Neuronal stem cell (in vitro differentiated cells): ENCODE measurements at regions not wholly inside any gene's neighbourhood (a gene's known extent, or its start where the extent isn't known, plus 50 kb on each side); places are given as distances from the start of the nearest gene placed in this dataset.

Source experiments
- DNase-seq: peaks from one replicate; pipeline ENCODE4 v3.0.0-alpha.2; 2013; ENCODE audit warnings: low spot score
- H2AFZ ChIP-seq: one replicate; pipeline ENCODE4 v1.6.1; 2013; ENCODE audit warnings: mild to moderate bottlenecking, low read length, inconsistent platforms
- H2AK5ac ChIP-seq: 2 replicates; pipeline ENCODE4 v1.6.1; 2013; ENCODE audit warnings: low read depth, mild to moderate bottlenecking, inconsistent platforms, low read length, moderate library complexity, mixed read lengths
- H2BK120ac ChIP-seq: 2 replicates; pipeline ENCODE4 v1.6.1; 2013; ENCODE audit warnings: low read depth, mild to moderate bottlenecking, inconsistent platforms, low read length, moderate library complexity, mixed read lengths
- H2BK12ac ChIP-seq: one replicate; pipeline ENCODE4 v1.6.1; 2013; ENCODE audit warnings: low read length, inconsistent platforms
- H2BK15ac ChIP-seq: 2 replicates; pipeline ENCODE4 v1.6.1; 2013; ENCODE audit warnings: mild to moderate bottlenecking, low read length, inconsistent platforms, mixed read lengths
- H2BK5ac ChIP-seq: one replicate; pipeline ENCODE4 v1.6.1; 2013; ENCODE audit warnings: inconsistent platforms, mild to moderate bottlenecking, low read length, moderate library complexity
- H3K14ac ChIP-seq: one replicate; pipeline ENCODE4 v1.6.1; 2013; ENCODE audit warnings: low read length, inconsistent platforms
- H3K18ac ChIP-seq: 2 replicates; pipeline ENCODE4 v1.6.1; 2013; ENCODE audit warnings: low read length, inconsistent platforms
- H3K23ac ChIP-seq: 2 replicates; pipeline ENCODE4 v1.6.1; 2013; ENCODE audit warnings: low read depth, mild to moderate bottlenecking, mixed read lengths, low read length, inconsistent platforms; ENCODE audit not compliant: poor library complexity
- H3K27ac ChIP-seq: replicated peaks from 3 replicates; pipeline ENCODE4 v1.5.1; 2013; ENCODE audit warnings: low read length, inconsistent platforms
- H3K27me3 ChIP-seq, 3 experiments: 2 replicates each; pipeline ENCODE4 v1.6.1; 2013; ENCODE audit warnings: low read length in 3 of 3, mild to moderate bottlenecking in 2 of 3, inconsistent platforms in 1 of 3, low read depth in 1 of 3, mixed read lengths in 1 of 3, moderate library complexity in 1 of 3; ENCODE audit not compliant: control insufficient read depth in 3 of 3, insufficient read depth in 3 of 3
- H3K36me3 ChIP-seq, 2 donors: replicated peaks in 1 of 2; 2 replicates each; pipeline ENCODE4 v1.6.1; 2013; ENCODE audit warnings: low read length in 2 of 2; ENCODE audit not compliant: control insufficient read depth in 2 of 2, insufficient read depth in 2 of 2
- H3K4ac ChIP-seq: 2 replicates; pipeline ENCODE4 v1.6.1; 2013; ENCODE audit warnings: inconsistent platforms, mild to moderate bottlenecking, low read length, moderate library complexity
- H3K4me1 ChIP-seq, 2 donors: 1 replicate in 1 of 2; 2 replicates in 1 of 2; pipeline ENCODE4 v1.6.1; 2013; ENCODE audit warnings: low read length in 2 of 2, low read depth in 1 of 2; ENCODE audit not compliant: control insufficient read depth in 2 of 2, insufficient read depth in 1 of 2
- H3K4me2 ChIP-seq: one replicate; pipeline ENCODE4 v1.6.1; 2013; ENCODE audit warnings: mild to moderate bottlenecking, low read length, inconsistent platforms; ENCODE audit not compliant: insufficient read depth, poor library complexity, severe bottlenecking
- H3K4me3 ChIP-seq, 2 donors: 2 replicates each; pipeline ENCODE4 v1.5.1; 2013; ENCODE audit warnings: low read length in 2 of 2, mild to moderate bottlenecking in 2 of 2, inconsistent platforms in 1 of 2, moderate library complexity in 1 of 2
- H3K79me1 ChIP-seq: one replicate; pipeline ENCODE4 v1.6.1; 2013; ENCODE audit warnings: low read depth, mild to moderate bottlenecking, inconsistent platforms, low read length, moderate library complexity
- H3K9ac ChIP-seq: one replicate; pipeline ENCODE4 v1.6.1; 2013; ENCODE audit warnings: mild to moderate bottlenecking, low read depth, low read length, inconsistent platforms; ENCODE audit not compliant: poor library complexity
- H3K9me3 ChIP-seq, 2 donors: replicated peaks in 1 of 2; 2 replicates each; pipeline versions ENCODE3 to v1.6.1; 2013; ENCODE audit warnings: low read length in 2 of 2, mild to moderate bottlenecking in 2 of 2, inconsistent platforms in 1 of 2, low read depth in 1 of 2, mixed read lengths in 1 of 2, moderate library complexity in 1 of 2; ENCODE audit not compliant: control insufficient read depth in 2 of 2, insufficient read depth in 1 of 2
- H4K8ac ChIP-seq: one replicate; pipeline ENCODE4 v1.6.1; 2013; ENCODE audit warnings: low read depth, mild to moderate bottlenecking, inconsistent platforms, low read length, moderate library complexity
- H4K91ac ChIP-seq: one replicate; pipeline ENCODE4 v1.6.1; 2013; ENCODE audit warnings: low read length, low read depth, mild to moderate bottlenecking, inconsistent platforms; ENCODE audit not compliant: poor library complexity
- WGBS, 2 donors: extraction: QIAGEN DNeasy Blood & Tissue Kit; methylation state at CpG; one replicate each; pipeline ENCODE4 v1.1.7; 2013; ENCODE audit warnings: missing lambda C conversion rate in 2 of 2, mixed read lengths in 1 of 2; ENCODE audit not compliant: insufficient read length in 2 of 2, insufficient replicate concordance in 1 of 2; ENCODE audit errors: extremely low coverage in 2 of 2; 5-methylcytosine and 5-hydroxymethylcytosine counted together

- WGBS, 2 donors: no CpG with 5 or more reads among the region's 3 CpGs
These were observed 115.1 kb upstream of the PMFBP1 start for GRCh38 chr16:72286936-72287620.

GRCh38 chr16:72285728-72286127 is 113.8 kb upstream of the PMFBP1 start:
- WGBS, 2 donors: no CpG with 5 or more reads among the region's 6 CpGs
- no peak overlapping the region for H3K27ac ChIP-seq
- H3K27me3 ChIP-seq: no peaks in the 10 kb centered on the region
- DNase-seq: no peak
- no peak overlapping the region for H3K9ac ChIP-seq
- no peak overlapping the region for H2AK5ac ChIP-seq
- H3K36me3 ChIP-seq: no peaks in the 10 kb centered on the region
- no peak overlapping the region for H2BK5ac ChIP-seq
- H4K91ac ChIP-seq: no peak overlapping the region
- peaks cover 0 to 1% of the 10 kb centered on the region in 2 donors for H3K4me1 ChIP-seq
- H3K4me2 ChIP-seq: no peak overlapping the region
- no peak overlapping the region for H2AFZ ChIP-seq
- H3K4ac ChIP-seq: no peak overlapping the region
- no peak overlapping the region for H3K14ac ChIP-seq
- H2BK15ac ChIP-seq: no peak overlapping the region
- no peak overlapping the region for H3K18ac ChIP-seq
- no peak overlapping the region for H4K8ac ChIP-seq
- no peaks in the 10 kb centered on the region for H3K79me1 ChIP-seq
- no peak overlapping the region for H2BK120ac ChIP-seq
- H2BK12ac ChIP-seq: no peak overlapping the region
- no peak overlapping the region for H3K4me3 ChIP-seq
- no peaks in the 10 kb centered on the region for H3K9me3 ChIP-seq
- H3K23ac ChIP-seq: no peak overlapping the region

More at GRCh38 chr16:72286936-72287620, 115.1 kb upstream of the PMFBP1 start:
- Histone ChIP-seq H3K27me3 (no peaks in the 10 kb centered on the region), H3K4ac (no peak overlapping the region), H2BK12ac (no peak overlapping the region), H2BK5ac (no peak overlapping the region), H3K14ac (no peak overlapping the region), H2AK5ac (no peak overlapping the region), H3K18ac (no peak overlapping the region), H3K9me3 (no peaks in the 10 kb centered on the region), H2BK15ac (no peak overlapping the region), H3K4me3 (no peak overlapping the region), H2BK120ac (no peak overlapping the region), H3K36me3 (no peaks in the 10 kb centered on the region), H3K27ac (no peak overlapping the region), H3K4me2 (no peak overlapping the region), H3K23ac (no peak overlapping the region), H3K79me1 (no peaks in the 10 kb centered on the region), H2AFZ (no peak overlapping the region), H4K8ac (no peak overlapping the region), H3K9ac (no peak overlapping the region), H4K91ac (no peak overlapping the region), H3K4me1 (peaks cover 0 to 1% of the 10 kb centered on the region in 2 donors)
- no peak for DNase-seq

DNA sequence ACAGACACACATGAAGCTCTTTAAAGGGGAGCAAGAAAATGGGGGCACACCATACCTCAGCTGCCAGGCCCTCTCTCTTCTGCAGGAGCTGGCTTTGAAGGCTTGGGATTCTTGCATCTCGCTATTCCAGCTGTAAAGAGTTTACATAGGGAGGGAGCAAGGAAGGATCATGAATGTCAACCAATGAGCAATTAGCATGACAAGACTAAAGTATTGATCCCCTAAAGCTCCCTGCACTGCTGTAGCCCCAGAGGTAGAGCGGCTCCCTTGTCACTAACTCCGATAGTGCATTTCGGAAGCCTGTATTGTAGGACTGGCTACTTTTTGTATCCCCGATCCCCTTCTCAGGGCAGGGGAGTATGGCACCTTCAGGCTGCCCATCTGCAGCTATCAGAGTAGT is 113.4 kb upstream of the PMFBP1 start:
- no peak overlapping the region for H3K9ac ChIP-seq
- H2BK5ac ChIP-seq: no peak overlapping the region
- H3K27ac ChIP-seq: no peak overlapping the region
- no peak overlapping the region for H4K91ac ChIP-seq
- H3K23ac ChIP-seq: no peak overlapping the region
- H2AFZ ChIP-seq: no peak overlapping the region
- H3K79me1 ChIP-seq: no peaks in the 10 kb centered on the region
- no peak overlapping the region for H3K4ac ChIP-seq
- no peaks in the 10 kb centered on the region for H3K9me3 ChIP-seq
- WGBS, 2 donors: no CpG with 5 or more reads among the region's 5 CpGs
- H4K8ac ChIP-seq: no peak overlapping the region
- no peak overlapping the region for H3K4me2 ChIP-seq
- H2BK12ac ChIP-seq: no peak overlapping the region
- H3K4me3 ChIP-seq: no peak overlapping the region
- no peak overlapping the region for H2AK5ac ChIP-seq
- no peak overlapping the region for H2BK120ac ChIP-seq
- DNase-seq: no peak
- no peak overlapping the region for H3K18ac ChIP-seq
- H2BK15ac ChIP-seq: no peak overlapping the region
- no peak overlapping the region for H3K14ac ChIP-seq
- H3K27me3 ChIP-seq: no peaks in the 10 kb centered on the region
- H3K4me1 ChIP-seq: peaks cover 0 to 1% of the 10 kb centered on the region in 2 donors
- H3K36me3 ChIP-seq: no peaks in the 10 kb centered on the region

GRCh38 chr16:72284042-72284789 is 112.3 kb upstream of the PMFBP1 start:
- Histone ChIP-seq H3K4me1 (peaks cover 0 to 1% of the 10 kb centered on the region in 2 donors), H3K4me3 (no peak overlapping the region), H3K27me3 (no peaks in the 10 kb centered on the region), H2BK120ac (no peak overlapping the region), H2AFZ (no peak overlapping the region), H2BK12ac (no peak overlapping the region), H2BK5ac (no peak overlapping the region), H3K9ac (no peak overlapping the region), H4K91ac (no peak overlapping the region), H3K18ac (no peak overlapping the region), H2AK5ac (no peak overlapping the region), H3K27ac (no peak overlapping the region), H3K23ac (no peak overlapping the region), H3K4ac (no peak overlapping the region), H2BK15ac (no peak overlapping the region), H3K4me2 (no peak overlapping the region), H3K36me3 (no peaks in the 10 kb centered on the region), H4K8ac (no peak overlapping the region), H3K79me1 (no peaks in the 10 kb centered on the region), H3K9me3 (no peaks in the 10 kb centered on the region), H3K14ac (no peak overlapping the region)
- DNase-seq: no peak
- no CpG with 5 or more reads among the region's 13 CpGs for WGBS, 2 donors
